Stimulated activated CD8-positive, alpha-beta memory T cell treated with anti-CD3 and anti-CD28 coated beads, Interleukin-4, amount 100 ng/mL, for 4 hours (primary cell): ENCODE measurements at regions not wholly inside any gene's neighbourhood (a gene's known extent, or its start where the extent isn't known, plus 50 kb on each side); places are given as distances from the start of the nearest gene placed in this dataset.

Experiments used
- DNase-seq, 2 donors: peaks; one replicate each; pipeline ENCODE4 v3.0.0-alpha.2; 2020; ENCODE audit warnings: low read depth in 2 of 2, low spot score in 1 of 2

- no peak for DNase-seq
Observed at GRCh38 chr1:34597877-34598514, 156.9 kb upstream of the GJB5 start.

GRCh38 chr1:34602907-34603306 lies 151.9 kb upstream of the GJB5 start:
- no peak for DNase-seq

- no peak for DNase-seq
Observed at GRCh38 chr1:34603594-34603993, 151.3 kb upstream of the GJB5 start.

- no peak for DNase-seq
Observed at GRCh38 chr1:34606504-34606903, 148.3 kb upstream of the GJB5 start.

GRCh38 chr1:34610063-34610462 lies 144.8 kb upstream of the GJB5 start:
- no peak for DNase-seq

- no peak for DNase-seq
Observed at GRCh38 chr1:34611571-34611970, 143.3 kb upstream of the GJB5 start.

- DNase-seq: no peak
Observed at GRCh38 chr1:34612091-34612827, 142.6 kb upstream of the GJB5 start.

GRCh38 chr1:34617321-34618118 lies 137.3 kb upstream of the GJB5 start:
- DNase-seq: no peak

- DNase-seq: no peak
Observed at GRCh38 chr1:34618381-34618780, 136.5 kb upstream of the GJB5 start.

- DNase-seq: no peak
Observed at GRCh38 chr1:34619256-34619655, 135.6 kb upstream of the GJB5 start.

- no peak for DNase-seq
Observed at GRCh38 chr1:34621916-34622315, 132.9 kb upstream of the GJB5 start.

GRCh38 chr1:34625521-34626015 lies 129.3 kb upstream of the GJB5 start:
- DNase-seq: no peak

- no peak for DNase-seq
Observed at GRCh38 chr1:34627465-34628240, 127.2 kb upstream of the GJB5 start.

- DNase-seq: no peak
Observed at GRCh38 chr1:34631126-34631525, 123.7 kb upstream of the GJB5 start.

GRCh38 chr1:34639701-34640100 lies 115.1 kb upstream of the GJB5 start:
- no peak for DNase-seq

- no peak for DNase-seq
Observed at GRCh38 chr1:34640654-34641401, 114.0 kb upstream of the GJB5 start.

GRCh38 chr1:34642679-34643078 lies 112.2 kb upstream of the GJB5 start:
- DNase-seq: no peak

- no peak for DNase-seq
Observed at GRCh38 chr1:34645109-34645688, 109.6 kb upstream of the GJB5 start.

- DNase-seq: no peak
Observed at GRCh38 chr1:34645919-34646318, 108.9 kb upstream of the GJB5 start.

GRCh38 chr1:34648501-34648900 lies 106.3 kb upstream of the GJB5 start:
- DNase-seq: no peak
